H1 (cell line): ENCODE measurements at regions not wholly inside any gene's neighbourhood (a gene's known extent, or its start where the extent isn't known, plus 50 kb on each side); places are given as distances from the start of the nearest gene placed in this dataset.

Experiments
- BRCA1 ChIP-seq: IDR thresholded peaks from 2 replicates; pipeline ENCODE4 v1.6.1; 2012; ENCODE audit warnings: low read depth, low read length, improper control_type of control experiment
- CHD1 ChIP-seq: IDR thresholded peaks from 2 replicates; pipeline ENCODE4 v1.6.1; 2012; ENCODE audit warnings: low read depth, low read length, improper control_type of control experiment
- POLR2AphosphoS5 ChIP-seq: IDR thresholded peaks from 2 replicates; pipeline ENCODE4 v1.6.1; 2011; ENCODE audit warnings: low read depth, low read length
- RNF2 ChIP-seq: fragments of 200-900, 300-1000 bp; sonication (generic); IDR thresholded peaks from 2 replicates; pipeline ENCODE4 v1.7.1; 2016; ENCODE audit warnings: borderline replicate concordance, low read depth, mild to moderate bottlenecking, antibody characterized with exemption, low read length; ENCODE audit not compliant: poor library complexity, severe bottlenecking; ENCODE audit errors: missing control alignments
- SUZ12 ChIP-seq: fragments of 200-600 bp; sonication (generic); IDR thresholded peaks from 2 replicates; pipeline ENCODE4 v1.6.1; 2012; ENCODE audit warnings: mild to moderate bottlenecking, inconsistent platforms, low read length, moderate library complexity, mixed read lengths
- TAF1 ChIP-seq: IDR thresholded peaks from 2 replicates; pipeline ENCODE4 v1.6.1; 2011; ENCODE audit warnings: mild to moderate bottlenecking, low read depth, low read length
- TF ChIP-seq, protein P1 (sequence below), 3 experiments: IDR thresholded peaks; 1 replicate in 2 of 3; 2 replicates in 1 of 3; pipeline versions ENCODE4 v1.5.1 to v1.6.1; 2011; ENCODE audit warnings: low read length in 3 of 3, mild to moderate bottlenecking in 3 of 3, inconsistent platforms in 2 of 3, low read depth in 1 of 3, moderate library complexity in 1 of 3; ENCODE audit not compliant: insufficient read depth in 1 of 3; ENCODE audit errors: control extremely low read depth in 1 of 3

DNA sequence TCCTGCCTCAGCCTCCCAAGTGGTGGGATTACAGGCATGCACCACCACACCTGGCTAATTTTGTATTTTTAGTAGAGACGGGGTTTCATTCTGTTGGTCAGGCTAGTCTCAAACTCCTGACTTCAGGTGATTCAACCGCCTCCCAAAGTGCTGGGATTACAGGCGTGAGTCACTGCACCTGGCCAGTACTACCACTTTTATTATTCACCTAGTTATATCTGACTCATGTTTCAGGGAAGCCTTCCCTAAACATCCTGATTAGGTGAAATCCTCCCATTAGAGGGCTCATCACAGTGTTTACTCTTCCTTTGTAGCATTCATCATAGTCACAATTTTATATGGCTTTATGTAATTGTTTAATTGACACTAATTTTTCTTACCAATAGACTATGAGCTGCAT, 295.3 kb upstream of the SOX5 start:
- TF ChIP-seq, protein P1, sequence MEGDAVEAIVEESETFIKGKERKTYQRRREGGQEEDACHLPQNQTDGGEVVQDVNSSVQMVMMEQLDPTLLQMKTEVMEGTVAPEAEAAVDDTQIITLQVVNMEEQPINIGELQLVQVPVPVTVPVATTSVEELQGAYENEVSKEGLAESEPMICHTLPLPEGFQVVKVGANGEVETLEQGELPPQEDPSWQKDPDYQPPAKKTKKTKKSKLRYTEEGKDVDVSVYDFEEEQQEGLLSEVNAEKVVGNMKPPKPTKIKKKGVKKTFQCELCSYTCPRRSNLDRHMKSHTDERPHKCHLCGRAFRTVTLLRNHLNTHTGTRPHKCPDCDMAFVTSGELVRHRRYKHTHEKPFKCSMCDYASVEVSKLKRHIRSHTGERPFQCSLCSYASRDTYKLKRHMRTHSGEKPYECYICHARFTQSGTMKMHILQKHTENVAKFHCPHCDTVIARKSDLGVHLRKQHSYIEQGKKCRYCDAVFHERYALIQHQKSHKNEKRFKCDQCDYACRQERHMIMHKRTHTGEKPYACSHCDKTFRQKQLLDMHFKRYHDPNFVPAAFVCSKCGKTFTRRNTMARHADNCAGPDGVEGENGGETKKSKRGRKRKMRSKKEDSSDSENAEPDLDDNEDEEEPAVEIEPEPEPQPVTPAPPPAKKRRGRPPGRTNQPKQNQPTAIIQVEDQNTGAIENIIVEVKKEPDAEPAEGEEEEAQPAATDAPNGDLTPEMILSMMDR (IDR thresholded peaks at IDR 0.05; ENCODE audit: control extremely low read depth in 1 of 3, insufficient read depth in 1 of 3, low read depth in 1 of 3, low read length in 3 of 3) = no peak
- TF ChIP-seq POLR2AphosphoS5 (no peak), RNF2 (no peak), TAF1 (no peak), CHD1 (no peak), BRCA1 (no peak), SUZ12 (no peak)
